ENCODE measurements at regions not wholly inside any gene's neighbourhood (a gene's known extent, or its start where the extent isn't known, plus 50 kb on each side); places are given as distances from the start of the nearest gene placed in this dataset.

DNA sequence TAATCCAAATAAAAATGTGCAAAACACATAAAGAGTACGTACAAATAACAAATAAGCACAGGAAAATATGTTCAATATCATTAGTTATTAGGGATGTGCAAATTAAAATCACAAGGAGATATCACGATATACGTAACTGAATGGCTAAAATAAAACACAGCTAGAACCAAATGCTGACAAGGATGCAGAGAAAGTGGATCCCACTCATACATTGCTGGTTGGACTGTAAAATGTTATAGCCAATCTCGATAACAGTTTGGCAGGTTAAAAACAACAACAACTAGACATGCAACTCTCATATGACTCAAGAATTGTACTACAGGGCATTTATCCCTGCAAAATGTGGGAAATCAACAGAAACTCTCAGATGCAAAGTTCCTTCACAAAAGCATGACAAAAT is 553.9 kb downstream of the ADCYAP1 start:
- in situ Hi-C loops (cut with HindIII; ENCODE audit: low pct_ligation_motif_present, low sequenced_read_pairs) = no loop called here
- H3K4me3 ChIP-seq (ENCODE audit: low read depth, low read length) = no peak overlapping the region
- DNase-seq = no peak
- H3K27me3 ChIP-seq (replicated peaks) = no peaks in the 10 kb centered on the region
- no peaks in the 10 kb centered on the region for H3K36me3 ChIP-seq (replicated peaks)
- H3K27ac ChIP-seq = no peak overlapping the region
- TF ChIP-seq, protein P1, sequence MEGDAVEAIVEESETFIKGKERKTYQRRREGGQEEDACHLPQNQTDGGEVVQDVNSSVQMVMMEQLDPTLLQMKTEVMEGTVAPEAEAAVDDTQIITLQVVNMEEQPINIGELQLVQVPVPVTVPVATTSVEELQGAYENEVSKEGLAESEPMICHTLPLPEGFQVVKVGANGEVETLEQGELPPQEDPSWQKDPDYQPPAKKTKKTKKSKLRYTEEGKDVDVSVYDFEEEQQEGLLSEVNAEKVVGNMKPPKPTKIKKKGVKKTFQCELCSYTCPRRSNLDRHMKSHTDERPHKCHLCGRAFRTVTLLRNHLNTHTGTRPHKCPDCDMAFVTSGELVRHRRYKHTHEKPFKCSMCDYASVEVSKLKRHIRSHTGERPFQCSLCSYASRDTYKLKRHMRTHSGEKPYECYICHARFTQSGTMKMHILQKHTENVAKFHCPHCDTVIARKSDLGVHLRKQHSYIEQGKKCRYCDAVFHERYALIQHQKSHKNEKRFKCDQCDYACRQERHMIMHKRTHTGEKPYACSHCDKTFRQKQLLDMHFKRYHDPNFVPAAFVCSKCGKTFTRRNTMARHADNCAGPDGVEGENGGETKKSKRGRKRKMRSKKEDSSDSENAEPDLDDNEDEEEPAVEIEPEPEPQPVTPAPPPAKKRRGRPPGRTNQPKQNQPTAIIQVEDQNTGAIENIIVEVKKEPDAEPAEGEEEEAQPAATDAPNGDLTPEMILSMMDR (IDR thresholded peaks at IDR 0.05; ENCODE audit: low read depth, low read length, missing control alignments) = no peak

DNA sequence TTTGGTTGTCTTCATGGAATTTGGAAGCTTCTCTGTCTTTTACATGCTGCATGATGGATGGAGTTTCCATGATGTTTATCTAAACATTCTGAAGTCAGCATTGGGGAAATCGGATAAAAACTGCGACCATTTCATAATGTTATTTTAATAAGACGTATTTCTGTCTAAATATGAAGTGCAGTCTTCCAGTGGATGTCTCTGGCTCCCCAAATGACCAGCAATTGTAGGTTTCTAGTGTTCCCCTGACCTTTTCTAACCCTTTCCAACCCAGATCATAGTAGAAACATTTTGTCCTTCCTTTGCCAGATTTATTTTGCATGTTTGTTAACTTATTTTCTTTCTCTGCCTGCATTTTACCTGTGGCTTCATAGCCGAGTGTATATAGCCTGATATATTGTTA is 559.3 kb downstream of the ADCYAP1 start:
- Histone ChIP-seq H3K4me3 (ENCODE audit: low read depth, low read length) (no peak overlapping the region), H3K27ac (no peak overlapping the region), H3K36me3 (replicated peaks) (no peaks in the 10 kb centered on the region), H3K27me3 (replicated peaks) (no peaks in the 10 kb centered on the region)
- TF ChIP-seq, protein P1 (IDR thresholded peaks at IDR 0.05; ENCODE audit: low read depth, low read length, missing control alignments) = no peak
- in situ Hi-C loops (cut with HindIII; ENCODE audit: low pct_ligation_motif_present, low sequenced_read_pairs) = no loop called here
- no peak for DNase-seq

DNA sequence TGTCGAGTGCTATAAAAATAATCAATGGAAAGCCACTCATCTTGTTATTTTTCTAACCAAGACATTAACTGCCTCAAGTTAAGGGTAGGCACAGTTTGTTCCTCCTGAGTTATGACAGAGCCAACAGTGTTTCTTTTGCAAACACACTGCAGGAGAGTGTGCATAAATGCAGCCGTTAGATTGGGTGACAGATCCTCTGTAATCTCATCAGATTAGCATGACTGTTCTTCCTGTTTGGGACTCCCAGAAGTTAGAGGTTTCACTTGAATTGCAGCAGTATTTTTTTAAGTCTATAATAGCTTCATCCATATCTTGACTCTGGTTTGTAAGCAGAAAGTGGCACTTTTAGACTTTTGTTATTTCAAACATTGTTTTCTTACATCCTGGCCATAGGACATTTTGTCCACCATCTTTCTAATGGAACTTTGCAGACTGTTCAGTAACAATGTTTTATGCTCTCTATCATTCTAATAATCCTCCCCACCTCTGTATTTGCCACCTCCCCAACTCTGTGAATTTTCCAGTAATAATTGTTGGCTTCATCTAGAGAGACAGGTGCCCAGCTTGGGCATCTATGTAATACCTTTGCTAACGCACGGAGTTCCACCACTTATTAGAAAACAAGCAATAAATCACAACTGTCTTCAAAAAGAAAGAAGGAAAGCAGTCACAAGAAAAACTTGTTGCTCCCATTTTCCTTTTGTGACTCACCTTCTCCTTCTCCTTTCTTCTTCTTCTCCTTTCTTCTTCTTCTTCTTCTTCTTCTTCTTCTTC is 560.0 kb downstream of the ADCYAP1 start:
- TF ChIP-seq, protein P1 (IDR thresholded peaks at IDR 0.05; ENCODE audit: low read depth, low read length, missing control alignments) = no peak
- DNase-seq = no peak
- Histone ChIP-seq H3K27ac (no peak overlapping the region), H3K27me3 (replicated peaks) (no peaks in the 10 kb centered on the region), H3K36me3 (replicated peaks) (no peaks in the 10 kb centered on the region), H3K4me3 (ENCODE audit: low read depth, low read length) (no peak overlapping the region)
- in situ Hi-C loops (cut with HindIII; ENCODE audit: low pct_ligation_motif_present, low sequenced_read_pairs) = no loop called here

DNA sequence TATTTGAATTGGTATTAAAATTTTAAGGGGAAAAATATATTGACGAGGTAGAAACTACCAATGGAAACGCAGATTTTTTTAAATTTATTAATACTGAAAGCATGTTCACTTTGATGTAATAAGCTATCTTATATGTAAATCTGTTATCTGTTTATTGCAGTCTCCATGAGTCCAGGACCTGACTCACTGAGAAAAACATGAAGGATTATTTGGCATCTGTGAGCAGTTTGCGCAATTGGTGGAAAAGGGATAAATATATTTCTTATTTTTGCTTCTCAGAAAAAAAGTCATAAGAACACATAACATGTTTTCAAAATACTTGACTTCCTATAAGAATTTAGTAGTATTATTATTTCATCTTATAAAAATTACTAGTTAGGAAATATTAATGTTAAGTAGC is 561.4 kb downstream of the ADCYAP1 start:
- TF ChIP-seq, protein P1 (IDR thresholded peaks at IDR 0.05; ENCODE audit: low read depth, low read length, missing control alignments) = no peak
- Histone ChIP-seq H3K27me3 (replicated peaks) (no peaks in the 10 kb centered on the region), H3K36me3 (replicated peaks) (no peaks in the 10 kb centered on the region), H3K27ac (no peak overlapping the region), H3K4me3 (ENCODE audit: low read depth, low read length) (no peak overlapping the region)
- in situ Hi-C loops (cut with HindIII; ENCODE audit: low pct_ligation_motif_present, low sequenced_read_pairs) = no loop called here
- DNase-seq = no peak

DNA sequence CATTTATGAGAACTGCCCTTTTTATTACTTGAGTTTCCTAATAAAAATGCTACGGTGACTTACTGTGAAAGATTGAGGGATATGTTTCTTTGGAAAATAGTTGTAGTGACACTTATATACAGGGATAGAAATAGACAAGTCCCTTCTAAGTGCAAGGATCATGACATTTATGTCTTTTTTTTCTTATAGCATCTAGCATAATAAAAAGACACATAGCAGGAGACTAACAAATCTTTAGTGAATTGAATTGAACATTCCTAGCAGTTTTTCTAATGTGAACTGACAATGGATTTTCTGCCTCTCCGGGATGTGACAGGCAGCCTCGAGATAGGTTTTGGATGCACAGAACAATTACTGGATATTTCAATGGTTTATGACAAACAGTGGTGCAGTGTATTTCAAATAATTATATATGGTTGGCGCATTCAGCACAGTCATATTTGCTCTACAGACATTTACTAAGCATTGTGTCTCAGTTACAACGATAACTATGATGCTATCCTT is 562.8 kb downstream of the ADCYAP1 start:
- no peak for DNase-seq
- no peak overlapping the region for H3K4me3 ChIP-seq (ENCODE audit: low read depth, low read length)
- in situ Hi-C loops (cut with HindIII; ENCODE audit: low pct_ligation_motif_present, low sequenced_read_pairs) = no loop called here
- no peak overlapping the region for H3K27ac ChIP-seq
- TF ChIP-seq, protein P1 (IDR thresholded peaks at IDR 0.05; ENCODE audit: low read depth, low read length, missing control alignments) = no peak
- no peaks in the 10 kb centered on the region for H3K36me3 ChIP-seq (replicated peaks)
- no peaks in the 10 kb centered on the region for H3K27me3 ChIP-seq (replicated peaks)

DNA sequence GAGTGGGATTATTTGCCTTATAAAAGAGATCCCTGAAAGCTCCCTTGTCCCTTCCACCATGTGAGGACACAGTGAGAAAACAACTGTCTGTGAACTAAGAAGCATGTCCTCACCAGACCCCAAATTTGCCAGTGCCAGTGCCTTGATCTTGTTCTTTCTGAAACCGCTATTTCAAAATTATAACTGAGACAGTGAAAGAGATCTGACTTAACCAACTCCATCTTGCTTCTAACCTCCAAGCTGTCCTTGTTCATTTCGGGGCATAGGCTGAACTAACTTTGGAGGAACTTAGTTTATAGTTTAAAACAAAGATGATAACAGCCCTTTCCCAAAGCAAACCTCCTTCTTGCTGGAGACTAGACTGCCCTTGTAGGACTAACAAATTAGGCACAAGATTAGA is 563.9 kb downstream of the ADCYAP1 start:
- TF ChIP-seq, protein P1 (IDR thresholded peaks at IDR 0.05; ENCODE audit: low read depth, low read length, missing control alignments) = no peak
- H3K27ac ChIP-seq = no peak overlapping the region
- H3K36me3 ChIP-seq (replicated peaks) = no peaks in the 10 kb centered on the region
- H3K4me3 ChIP-seq (ENCODE audit: low read depth, low read length) = no peak overlapping the region
- no peaks in the 10 kb centered on the region for H3K27me3 ChIP-seq (replicated peaks)
- no peak for DNase-seq
- in situ Hi-C loops (cut with HindIII; ENCODE audit: low pct_ligation_motif_present, low sequenced_read_pairs) = no loop called here
